OCI-LY1 (cell line): ENCODE measurements at regions not wholly inside any gene's neighbourhood (a gene's known extent, or its start where the extent isn't known, plus 50 kb on each side); places are given as distances from the start of the nearest gene placed in this dataset.

ENCODE experiments used
- H2AFZ ChIP-seq: fragments of 200-600 bp; sonication (generic), shearing (Covaris generic); 2 replicates; pipeline ENCODE4 v1.6.0; 2014; ENCODE audit warnings: antibody characterized with exemption, mild to moderate bottlenecking, low read length
- H3F3A ChIP-seq: fragments of 200-600 bp; sonication (generic), shearing (Covaris generic); 2 replicates; pipeline ENCODE4 v1.6.0; 2014; ENCODE audit warnings: mild to moderate bottlenecking, antibody characterized with exemption, low read length, moderate library complexity; ENCODE audit not compliant: insufficient read depth
- H3K27ac ChIP-seq: fragments of 200-600 bp; sonication (generic); 2 replicates; pipeline ENCODE4 v1.5.1; 2014; ENCODE audit warnings: low read length, mixed run types, mild to moderate bottlenecking, low read depth; ENCODE audit not compliant: poor library complexity, severe bottlenecking
- H3K27me3 ChIP-seq: fragments of 200-600 bp; sonication (generic); 2 replicates; pipeline ENCODE4 v1.6.0; 2014; ENCODE audit warnings: antibody characterized with exemption, mild to moderate bottlenecking, low read length, moderate library complexity; ENCODE audit not compliant: insufficient read depth
- H3K36me3 ChIP-seq: fragments of 200-600 bp; sonication (generic); 2 replicates; pipeline ENCODE4 v1.6.1; 2014; ENCODE audit warnings: mild to moderate bottlenecking, antibody characterized with exemption, low read length, moderate library complexity, mixed read lengths; ENCODE audit not compliant: insufficient read depth
- H3K4me1 ChIP-seq: fragments of 200-600 bp; sonication (generic); 2 replicates; pipeline ENCODE4 v1.5.1; 2014; ENCODE audit warnings: mild to moderate bottlenecking, low read length, moderate library complexity; ENCODE audit not compliant: insufficient read depth, severe bottlenecking
- H3K4me2 ChIP-seq: fragments of 200-600 bp; sonication (generic), shearing (Covaris generic); 2 replicates; pipeline ENCODE4 v1.6.1; 2014; ENCODE audit warnings: low read length
- H3K4me3 ChIP-seq: fragments of 200-600 bp; sonication (generic); 2 replicates; pipeline ENCODE4 v1.5.1; 2014; ENCODE audit warnings: low read length, low read depth, mild to moderate bottlenecking, mixed read lengths; ENCODE audit not compliant: poor library complexity, severe bottlenecking
- H3K79me2 ChIP-seq: fragments of 200-600 bp; shearing (Covaris generic); 2 replicates; pipeline ENCODE4 v1.6.1; 2016; ENCODE audit warnings: mixed run types, low read length, mixed read lengths; ENCODE audit not compliant: insufficient read depth
- H3K9ac ChIP-seq: fragments of 200-600 bp; sonication (generic), shearing (Covaris generic); 2 replicates; pipeline ENCODE4 v1.6.1; 2014; ENCODE audit warnings: mild to moderate bottlenecking, low read length, mixed read lengths
- H3K9me2 ChIP-seq: fragments of 200-600 bp; sonication (generic), shearing (Covaris generic); 2 replicates; pipeline ENCODE4 v1.6.1; 2014; ENCODE audit warnings: low read depth, mild to moderate bottlenecking, low read length, mixed read lengths
- H3K9me3 ChIP-seq: fragments of 200-600 bp; shearing (Covaris generic); 2 replicates; pipeline ENCODE4 v1.6.1; 2014; ENCODE audit warnings: low read length, mixed read lengths
- H4K20me1 ChIP-seq: fragments of 200-600 bp; sonication (generic), shearing (Covaris generic); 2 replicates; pipeline ENCODE4 v1.6.0; 2016; ENCODE audit warnings: mild to moderate bottlenecking, low read length; ENCODE audit not compliant: insufficient read depth
- EZH2 ChIP-seq: fragments of 200-600 bp; sonication (generic), shearing (Covaris generic); IDR thresholded peaks from 2 replicates; pipeline ENCODE4 v1.8.0; 2017; ENCODE audit warnings: borderline replicate concordance, mixed run types, mild to moderate bottlenecking, antibody characterized with exemption, low read length, moderate library complexity, mixed read lengths
- TF ChIP-seq, protein P1 (sequence below): fragments of 200-600 bp; sonication (generic), shearing (Covaris generic); IDR thresholded peaks from 2 replicates; pipeline ENCODE4 v1.5.1; 2017; ENCODE audit warnings: mild to moderate bottlenecking, antibody characterized with exemption, low read length, moderate library complexity, mixed read lengths

DNA sequence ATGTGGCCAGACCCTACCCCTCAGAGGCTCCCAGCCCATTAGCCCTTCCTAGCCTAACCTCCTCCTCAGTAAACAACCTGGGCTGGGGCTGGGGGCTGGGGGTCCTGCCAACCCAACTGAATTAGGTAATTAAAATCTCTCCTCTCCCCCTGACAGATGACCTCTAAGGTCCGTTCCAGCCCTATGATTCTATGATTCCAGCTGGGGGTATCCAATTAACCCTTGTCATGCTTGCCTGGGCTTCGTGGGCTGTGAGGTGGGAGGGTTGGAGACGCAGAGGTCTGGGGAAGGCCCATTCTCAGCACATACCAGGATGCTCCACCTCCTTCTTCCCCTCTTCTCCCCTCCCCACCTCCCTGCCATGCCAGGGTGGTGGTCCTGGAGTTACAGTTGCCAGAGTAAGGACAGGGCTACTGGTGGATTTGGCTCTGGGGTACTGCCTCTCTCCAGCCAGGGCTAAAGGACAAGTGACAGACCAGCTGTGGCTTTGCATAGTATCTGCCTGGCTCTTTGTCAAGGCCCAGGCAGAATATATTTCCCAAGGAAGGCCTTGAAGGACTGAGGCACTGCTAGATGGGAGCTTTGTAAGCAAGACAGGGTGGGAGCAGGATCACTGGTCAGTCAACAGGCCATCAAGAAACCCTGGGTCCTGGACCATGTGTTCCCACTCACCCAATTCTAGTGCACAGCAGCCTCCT, 82.1 kb downstream of the EFNB1 start:
- Histone ChIP-seq H2AFZ (no peak overlapping the region), H3K4me3 (no peak overlapping the region), H3K9ac (no peak overlapping the region), H3K9me2 (no peaks in the 10 kb centered on the region), H3K4me2 (no peak overlapping the region), H3K4me1 (no peaks in the 10 kb centered on the region), H3K79me2 (no peaks in the 10 kb centered on the region), H3K36me3 (no peaks in the 10 kb centered on the region), H3K27ac (no peak overlapping the region), H3K27me3 (no peaks in the 10 kb centered on the region), H4K20me1 (no peaks in the 10 kb centered on the region), H3F3A (no peaks in the 10 kb centered on the region), H3K9me3 (no peaks in the 10 kb centered on the region)
- TF ChIP-seq, protein P1, sequence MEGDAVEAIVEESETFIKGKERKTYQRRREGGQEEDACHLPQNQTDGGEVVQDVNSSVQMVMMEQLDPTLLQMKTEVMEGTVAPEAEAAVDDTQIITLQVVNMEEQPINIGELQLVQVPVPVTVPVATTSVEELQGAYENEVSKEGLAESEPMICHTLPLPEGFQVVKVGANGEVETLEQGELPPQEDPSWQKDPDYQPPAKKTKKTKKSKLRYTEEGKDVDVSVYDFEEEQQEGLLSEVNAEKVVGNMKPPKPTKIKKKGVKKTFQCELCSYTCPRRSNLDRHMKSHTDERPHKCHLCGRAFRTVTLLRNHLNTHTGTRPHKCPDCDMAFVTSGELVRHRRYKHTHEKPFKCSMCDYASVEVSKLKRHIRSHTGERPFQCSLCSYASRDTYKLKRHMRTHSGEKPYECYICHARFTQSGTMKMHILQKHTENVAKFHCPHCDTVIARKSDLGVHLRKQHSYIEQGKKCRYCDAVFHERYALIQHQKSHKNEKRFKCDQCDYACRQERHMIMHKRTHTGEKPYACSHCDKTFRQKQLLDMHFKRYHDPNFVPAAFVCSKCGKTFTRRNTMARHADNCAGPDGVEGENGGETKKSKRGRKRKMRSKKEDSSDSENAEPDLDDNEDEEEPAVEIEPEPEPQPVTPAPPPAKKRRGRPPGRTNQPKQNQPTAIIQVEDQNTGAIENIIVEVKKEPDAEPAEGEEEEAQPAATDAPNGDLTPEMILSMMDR = no peak
- no peak for TF ChIP-seq EZH2

DNA sequence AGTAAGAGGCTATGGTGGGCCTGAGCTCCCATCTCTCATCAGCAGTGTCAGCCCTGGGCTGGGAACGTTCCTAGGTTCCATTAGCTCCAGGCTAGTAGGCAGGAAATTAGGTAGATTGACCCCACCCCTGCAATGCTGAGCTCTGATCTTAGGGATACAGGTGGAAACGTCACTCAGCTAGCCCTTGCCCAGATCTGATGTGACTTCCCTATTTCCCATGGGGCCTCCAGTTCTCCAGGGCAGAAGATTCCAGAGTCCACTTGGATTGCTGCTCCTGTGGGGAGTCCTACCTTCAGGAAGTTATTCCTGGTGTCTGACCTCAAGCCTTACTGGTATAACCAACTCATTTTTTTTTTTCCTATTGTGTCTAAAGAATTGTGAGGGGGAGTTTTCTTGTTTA, 81.1 kb downstream of the EFNB1 start:
- no peaks in the 10 kb centered on the region for H3K36me3 ChIP-seq
- no peaks in the 10 kb centered on the region for H3K27me3 ChIP-seq
- no peak overlapping the region for H3K4me3 ChIP-seq
- no peaks in the 10 kb centered on the region for H3K9me2 ChIP-seq
- H3K79me2 ChIP-seq = no peaks in the 10 kb centered on the region
- H3K9ac ChIP-seq = no peak overlapping the region
- no peak overlapping the region for H3K4me2 ChIP-seq
- H3F3A ChIP-seq = no peaks in the 10 kb centered on the region
- no peak overlapping the region for H3K27ac ChIP-seq
- H4K20me1 ChIP-seq = no peaks in the 10 kb centered on the region
- H3K9me3 ChIP-seq = no peaks in the 10 kb centered on the region
- TF ChIP-seq, protein P1 = no peak
- TF ChIP-seq EZH2 = no peak
- H2AFZ ChIP-seq = no peak overlapping the region
- H3K4me1 ChIP-seq = no peaks in the 10 kb centered on the region

DNA sequence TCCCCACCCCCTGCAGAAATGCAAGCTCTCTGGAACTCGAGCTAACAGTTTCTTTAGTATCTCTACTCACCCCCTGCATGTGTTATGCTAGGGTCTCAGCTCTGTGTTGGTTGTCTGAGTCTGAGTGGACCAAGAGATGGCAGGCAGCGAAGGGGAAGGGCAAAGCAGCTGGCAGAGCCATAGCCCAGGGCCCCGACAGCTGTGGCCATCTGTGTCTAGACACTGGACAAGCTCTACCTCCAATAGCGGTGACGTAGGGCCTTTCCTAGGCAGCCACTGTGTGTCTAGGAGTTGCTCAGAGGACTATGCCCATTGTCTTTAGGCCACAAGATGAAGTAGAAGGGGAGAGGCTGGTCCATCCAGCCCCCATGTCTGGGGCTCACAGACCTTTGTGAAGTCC, 79.2 kb downstream of the EFNB1 start:
- H3K4me1 ChIP-seq = no peaks in the 10 kb centered on the region
- no peak overlapping the region for H2AFZ ChIP-seq
- H3K79me2 ChIP-seq = no peaks in the 10 kb centered on the region
- no peaks in the 10 kb centered on the region for H3F3A ChIP-seq
- no peak overlapping the region for H3K4me2 ChIP-seq
- no peaks in the 10 kb centered on the region for H3K27me3 ChIP-seq
- no peak for TF ChIP-seq EZH2
- TF ChIP-seq, protein P1 = no peak
- no peaks in the 10 kb centered on the region for H3K9me3 ChIP-seq
- H3K36me3 ChIP-seq = no peaks in the 10 kb centered on the region
- H3K9me2 ChIP-seq = no peaks in the 10 kb centered on the region
- H3K27ac ChIP-seq = no peak overlapping the region
- no peak overlapping the region for H3K9ac ChIP-seq
- H3K4me3 ChIP-seq = no peak overlapping the region
- no peaks in the 10 kb centered on the region for H4K20me1 ChIP-seq
